HG03442 (cell line): ENCODE measurements at regions not wholly inside any gene's neighbourhood (a gene's known extent, or its start where the extent isn't known, plus 50 kb on each side); places are given as distances from the start of the nearest gene placed in this dataset.

ENCODE experiments used
- ATAC-seq: cut with Tn5 transposase; IDR thresholded peaks from one replicate; pipeline ENCODE4 v1.9.1; 2021; ENCODE audit warnings: mild to moderate bottlenecking, moderate library complexity; ENCODE audit not compliant: unreplicated experiment

DNA sequence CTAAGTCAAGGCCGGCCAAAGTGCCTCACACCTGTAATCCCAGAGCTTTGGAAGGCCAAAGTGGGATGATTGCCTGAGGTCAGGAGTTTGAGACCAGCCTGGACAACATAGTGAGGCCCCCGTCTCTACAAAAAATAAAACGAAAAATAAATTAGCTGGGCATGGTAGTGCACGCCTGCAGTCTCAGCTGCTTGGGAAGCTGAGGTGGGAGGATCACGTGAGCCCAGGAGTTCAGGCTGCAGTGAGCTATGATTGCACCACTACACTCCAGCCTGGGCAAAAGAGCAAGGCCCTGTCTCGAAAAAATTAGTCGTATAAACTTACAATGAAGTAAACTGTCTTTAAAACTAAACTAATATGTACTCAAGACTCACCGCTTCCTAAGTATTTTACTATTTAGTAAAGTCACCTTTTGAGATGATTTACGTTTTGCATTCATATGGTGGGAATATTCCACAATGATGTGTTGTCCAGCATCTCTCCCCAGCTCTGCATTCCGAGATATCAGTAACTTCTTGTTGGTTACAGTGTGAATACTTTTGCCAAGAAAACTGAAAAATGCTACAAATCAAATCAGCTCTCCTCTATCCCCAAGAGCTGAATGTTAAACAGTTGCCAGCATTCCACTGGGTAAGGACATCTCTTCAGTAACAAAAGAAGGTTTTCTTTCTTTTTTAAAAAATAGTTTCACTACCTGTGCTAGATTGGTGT is 84.9 kb upstream of the C21orf91 start:
- no peak for ATAC-seq

GRCh38 chr21:17903029-17903806 is 84.1 kb upstream of the C21orf91 start:
- no peak for ATAC-seq

DNA sequence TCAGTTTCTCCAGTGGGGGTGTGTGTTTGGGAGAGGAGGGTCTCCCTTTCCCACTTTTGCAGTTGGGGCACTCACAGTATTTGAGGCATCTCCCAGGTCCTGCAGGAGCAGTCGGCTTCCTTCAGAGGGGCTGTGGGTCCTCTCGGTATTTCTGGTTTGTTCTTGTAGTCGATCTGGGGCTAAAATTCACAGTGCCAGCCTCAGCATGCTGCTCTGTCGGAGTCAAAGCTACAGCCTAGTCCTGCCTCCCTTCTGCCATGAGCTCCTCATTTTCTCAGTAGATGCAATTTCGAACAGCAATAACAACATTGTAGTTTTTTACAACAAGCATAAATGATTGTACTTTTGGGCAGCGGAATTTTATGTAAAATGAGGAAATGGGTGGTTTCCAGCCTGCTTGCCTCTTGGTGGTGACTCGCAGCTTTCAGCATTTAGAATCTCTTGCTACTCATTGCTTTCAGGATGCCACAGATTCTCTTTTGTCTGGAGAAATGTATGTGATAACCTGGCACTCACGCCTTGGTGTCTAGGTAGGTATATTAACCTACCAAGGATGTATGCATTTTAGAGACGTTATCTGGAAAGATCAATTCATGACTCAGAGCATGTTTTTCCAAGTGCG is 82.4 kb upstream of the C21orf91 start:
- ATAC-seq = no peak

DNA sequence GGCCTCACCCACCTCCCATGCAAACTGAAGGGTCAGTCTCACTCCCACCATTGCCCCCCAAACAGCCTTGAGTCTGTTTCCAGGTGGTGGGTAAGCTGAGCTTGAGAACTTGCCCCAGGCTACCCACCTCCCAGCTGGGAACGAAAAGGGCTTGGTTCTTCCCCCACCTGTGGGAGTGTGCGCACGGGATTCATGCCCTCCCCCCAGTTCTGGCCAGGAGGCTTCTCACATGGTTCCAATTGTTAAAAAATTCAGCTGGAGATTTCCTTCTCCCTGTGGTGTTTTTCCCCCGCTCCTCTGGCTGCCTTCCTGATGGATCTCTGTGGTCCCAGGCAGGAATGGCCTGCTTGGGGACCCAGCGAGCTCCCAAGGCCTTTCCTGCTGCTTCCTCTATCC is 81.8 kb upstream of the C21orf91 start:
- no peak for ATAC-seq

DNA sequence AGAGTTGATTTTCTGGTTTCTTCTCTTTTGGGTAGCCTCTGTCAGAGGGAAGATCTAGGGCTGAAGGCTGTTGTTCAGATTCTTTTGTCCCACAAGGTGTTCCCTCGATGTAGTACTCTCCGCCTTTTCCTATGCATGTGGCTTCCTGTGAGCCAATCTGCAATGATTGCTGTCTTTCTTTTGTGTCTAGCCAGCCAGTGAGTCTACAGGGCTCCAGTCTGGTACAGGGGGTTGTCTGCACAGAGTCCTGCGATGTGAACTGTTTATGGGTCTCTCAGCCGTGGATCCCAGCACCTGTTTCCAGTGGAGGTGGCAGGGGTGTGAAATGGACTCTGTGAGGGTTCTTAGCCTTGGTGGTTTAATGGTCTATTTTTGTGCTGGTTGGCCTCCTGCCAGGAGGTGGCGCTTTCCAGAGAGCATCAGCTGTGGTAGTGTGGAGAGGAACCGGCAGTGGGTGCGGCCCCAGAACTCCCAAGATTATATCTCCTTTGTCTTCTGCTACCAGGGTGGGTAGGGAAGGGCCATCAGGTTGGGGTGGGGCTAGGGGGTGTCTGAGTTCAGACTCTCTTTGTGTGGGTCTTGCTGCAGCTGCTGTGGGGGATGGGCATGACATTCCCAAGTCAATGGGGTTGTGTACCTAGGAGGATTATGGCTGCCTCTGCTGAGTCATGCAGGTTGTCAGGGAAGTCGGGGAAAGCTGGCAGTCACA is 81.3 kb upstream of the C21orf91 start:
- ATAC-seq = no peak

DNA sequence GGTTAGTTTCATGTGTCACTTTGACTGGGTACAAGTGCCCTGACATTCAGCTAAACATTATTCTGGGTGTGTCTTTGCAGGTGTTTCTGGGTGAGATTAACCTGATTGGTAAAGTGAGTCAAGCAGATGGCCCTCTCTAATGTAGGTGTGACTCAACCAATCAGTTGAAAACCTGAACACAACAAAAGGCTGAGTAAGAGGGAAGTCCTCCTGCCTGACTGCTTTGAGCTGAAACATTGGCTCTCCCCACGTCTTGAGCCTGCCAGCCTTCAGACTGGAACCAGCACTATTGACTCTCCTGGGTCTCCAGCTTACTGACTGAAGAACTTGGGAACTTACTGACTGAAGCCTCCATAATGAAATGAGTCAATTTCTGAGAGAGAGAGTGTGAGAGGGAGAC is 70.0 kb upstream of the C21orf91 start:
- ATAC-seq = no peak

DNA sequence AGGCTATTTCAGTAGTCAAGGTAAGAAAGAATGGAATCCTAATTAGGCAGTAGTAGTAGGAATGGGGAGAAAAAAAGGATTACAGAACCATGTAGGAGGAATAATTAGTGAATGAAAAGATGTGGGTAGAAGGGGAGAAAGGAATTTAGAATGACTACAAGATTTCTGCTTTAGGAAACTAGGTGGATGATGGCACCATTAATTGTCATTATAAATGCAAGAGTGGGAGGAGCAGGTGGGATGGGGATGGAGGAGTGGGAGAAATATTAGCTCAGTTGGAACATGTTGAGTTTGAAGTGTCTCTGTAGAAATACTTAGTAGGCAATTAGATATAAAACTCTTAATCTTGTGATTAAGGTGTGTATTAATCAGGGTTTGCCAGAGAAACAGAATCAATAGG is 50.0 kb upstream of the C21orf91 start:
- ATAC-seq = no peak
